HL-60 (cell line): ENCODE measurements at regions not wholly inside any gene's neighbourhood (a gene's known extent, or its start where the extent isn't known, plus 50 kb on each side); places are given as distances from the start of the nearest gene placed in this dataset.
"Not testable (repeated sequence)": the region's sequence is repeated elsewhere in the genome, so short reads cannot be mapped to it uniquely, and the experiment has no call there.

Experiments used
- DNase-seq, 2 experiments: peaks; one replicate each; pipeline ENCODE4 v3.0.0-alpha.2; 2010 to 2020; ENCODE audit warnings: low read depth in 1 of 2, low spot score in 1 of 2
- H3K27ac ChIP-seq: fragments of 250-450 bp; sonication (Bioruptor Pico); replicated peaks from 2 replicates; pipeline ENCODE4 v1.5.1; 2020; ENCODE audit warnings: mild to moderate bottlenecking, moderate library complexity
- H3K27me3 ChIP-seq: fragments of 250-450 bp; sonication (Bioruptor Pico); 2 replicates; pipeline ENCODE4 v1.5.1; 2021; ENCODE audit warnings: mild to moderate bottlenecking, moderate library complexity; ENCODE audit not compliant: insufficient read depth, poor library complexity, severe bottlenecking
- H3K4me3 ChIP-seq: replicated peaks from 2 replicates; pipeline ENCODE4 v1.5.1; 2011; ENCODE audit warnings: mild to moderate bottlenecking, control low read depth, low read length; ENCODE audit not compliant: insufficient read depth
- GABPA ChIP-seq: IDR thresholded peaks from 2 replicates; pipeline ENCODE4 v1.6.1; 2012; ENCODE audit warnings: low read depth
- POLR2AphosphoS5 ChIP-seq: IDR thresholded peaks from 2 replicates; pipeline ENCODE4 v1.6.1; 2012; ENCODE audit warnings: low read depth
- SPI1 ChIP-seq: IDR thresholded peaks from 2 replicates; pipeline ENCODE4 v1.6.1; 2012; ENCODE audit warnings: low read depth, mild to moderate bottlenecking, borderline replicate concordance
- TF ChIP-seq, protein P1 (sequence below): IDR thresholded peaks from 2 replicates; pipeline ENCODE4 v1.6.1; 2012; ENCODE audit warnings: low read depth; ENCODE audit not compliant: insufficient replicate concordance
- TF ChIP-seq, protein P2 (sequence below): IDR thresholded peaks from one replicate; pipeline ENCODE4 v1.5.1; 2011; ENCODE audit warnings: low read length, control low read depth, inconsistent platforms; ENCODE audit not compliant: insufficient read depth

DNA sequence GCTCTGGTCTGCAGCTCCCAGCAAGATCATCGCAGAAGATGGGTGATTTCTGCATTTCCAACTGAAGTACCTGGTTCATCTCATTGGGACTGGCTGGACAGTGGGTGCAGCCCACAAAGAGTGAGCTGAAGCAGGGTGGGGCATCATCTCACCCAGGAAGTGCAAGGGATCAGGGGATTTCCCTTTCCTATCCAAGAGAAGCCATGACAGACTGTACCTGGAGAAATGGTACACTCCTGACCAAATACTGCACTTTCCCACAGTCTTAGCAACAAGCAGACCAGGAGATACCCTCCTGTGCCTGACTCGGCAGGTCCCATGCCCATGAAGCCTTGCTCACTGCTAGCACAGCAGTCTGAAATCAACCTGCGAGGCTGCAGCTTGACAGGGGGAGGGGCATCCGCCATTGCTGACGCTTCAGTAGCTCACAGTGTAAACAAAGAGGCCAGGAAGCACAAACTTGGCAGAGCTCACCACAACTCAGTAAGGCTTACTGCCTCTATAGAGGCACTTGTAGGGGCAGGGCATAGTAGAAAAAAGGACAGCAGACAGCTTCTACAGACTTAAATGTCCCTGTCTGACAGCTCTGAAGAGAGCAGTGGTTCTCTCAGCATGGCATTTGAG lies 60.5 kb downstream of the AREG start:
- DNase-seq, H3K27ac ChIP-seq, H3K27me3 ChIP-seq, H3K4me3 ChIP-seq: not testable (repeated sequence)

DNA sequence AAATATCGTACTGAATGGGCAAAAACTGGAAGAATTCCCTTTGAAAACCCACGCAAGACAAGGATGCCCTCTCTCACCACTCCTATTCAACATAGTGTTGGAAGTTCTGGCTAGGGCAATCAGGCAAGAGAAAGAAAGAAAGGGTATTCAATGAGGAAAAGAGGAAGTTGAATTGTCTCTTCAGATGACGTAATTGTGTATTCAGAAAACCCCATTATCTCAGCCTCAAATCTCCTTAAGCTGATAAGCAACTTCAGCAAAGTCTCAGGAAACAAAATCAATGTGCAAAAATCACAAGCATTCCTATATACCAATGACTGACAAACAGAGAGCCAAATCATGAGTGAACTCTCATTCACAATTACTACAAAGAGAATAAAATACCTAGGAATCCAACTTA lies 64.4 kb downstream of the AREG start:
- not testable (repeated sequence) for H3K27me3 ChIP-seq, H3K4me3 ChIP-seq, H3K27ac ChIP-seq
- DNase-seq = peak in 1 of 2 experiments; percentile 13
- peak; percentile 40; the same call in 1 of the 2 replicates for TF ChIP-seq SPI1

DNA sequence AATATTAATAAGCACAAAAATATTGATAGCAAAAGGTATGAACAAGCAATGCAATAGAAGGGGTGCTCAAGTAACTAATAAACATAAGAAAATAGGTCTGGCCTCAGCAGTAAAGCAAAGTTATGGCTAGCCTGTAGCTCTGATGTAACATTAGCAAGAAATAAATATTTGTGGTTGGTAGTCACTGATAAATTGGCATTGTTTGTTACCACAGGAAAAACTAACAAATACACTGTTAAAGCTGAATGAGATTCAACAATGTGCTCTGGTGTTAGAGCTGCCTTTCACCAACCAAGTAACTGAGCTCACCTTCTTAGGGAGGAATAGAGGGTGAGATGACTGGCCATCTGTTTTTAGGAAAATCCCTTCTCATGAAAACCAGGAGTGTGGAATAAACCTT lies 71.4 kb downstream of the AREG start:
- TF ChIP-seq SPI1 (no peak), GABPA (no peak)
- TF ChIP-seq, protein P1, sequence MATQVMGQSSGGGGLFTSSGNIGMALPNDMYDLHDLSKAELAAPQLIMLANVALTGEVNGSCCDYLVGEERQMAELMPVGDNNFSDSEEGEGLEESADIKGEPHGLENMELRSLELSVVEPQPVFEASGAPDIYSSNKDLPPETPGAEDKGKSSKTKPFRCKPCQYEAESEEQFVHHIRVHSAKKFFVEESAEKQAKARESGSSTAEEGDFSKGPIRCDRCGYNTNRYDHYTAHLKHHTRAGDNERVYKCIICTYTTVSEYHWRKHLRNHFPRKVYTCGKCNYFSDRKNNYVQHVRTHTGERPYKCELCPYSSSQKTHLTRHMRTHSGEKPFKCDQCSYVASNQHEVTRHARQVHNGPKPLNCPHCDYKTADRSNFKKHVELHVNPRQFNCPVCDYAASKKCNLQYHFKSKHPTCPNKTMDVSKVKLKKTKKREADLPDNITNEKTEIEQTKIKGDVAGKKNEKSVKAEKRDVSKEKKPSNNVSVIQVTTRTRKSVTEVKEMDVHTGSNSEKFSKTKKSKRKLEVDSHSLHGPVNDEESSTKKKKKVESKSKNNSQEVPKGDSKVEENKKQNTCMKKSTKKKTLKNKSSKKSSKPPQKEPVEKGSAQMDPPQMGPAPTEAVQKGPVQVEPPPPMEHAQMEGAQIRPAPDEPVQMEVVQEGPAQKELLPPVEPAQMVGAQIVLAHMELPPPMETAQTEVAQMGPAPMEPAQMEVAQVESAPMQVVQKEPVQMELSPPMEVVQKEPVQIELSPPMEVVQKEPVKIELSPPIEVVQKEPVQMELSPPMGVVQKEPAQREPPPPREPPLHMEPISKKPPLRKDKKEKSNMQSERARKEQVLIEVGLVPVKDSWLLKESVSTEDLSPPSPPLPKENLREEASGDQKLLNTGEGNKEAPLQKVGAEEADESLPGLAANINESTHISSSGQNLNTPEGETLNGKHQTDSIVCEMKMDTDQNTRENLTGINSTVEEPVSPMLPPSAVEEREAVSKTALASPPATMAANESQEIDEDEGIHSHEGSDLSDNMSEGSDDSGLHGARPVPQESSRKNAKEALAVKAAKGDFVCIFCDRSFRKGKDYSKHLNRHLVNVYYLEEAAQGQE = no peak
- TF ChIP-seq, protein P2, sequence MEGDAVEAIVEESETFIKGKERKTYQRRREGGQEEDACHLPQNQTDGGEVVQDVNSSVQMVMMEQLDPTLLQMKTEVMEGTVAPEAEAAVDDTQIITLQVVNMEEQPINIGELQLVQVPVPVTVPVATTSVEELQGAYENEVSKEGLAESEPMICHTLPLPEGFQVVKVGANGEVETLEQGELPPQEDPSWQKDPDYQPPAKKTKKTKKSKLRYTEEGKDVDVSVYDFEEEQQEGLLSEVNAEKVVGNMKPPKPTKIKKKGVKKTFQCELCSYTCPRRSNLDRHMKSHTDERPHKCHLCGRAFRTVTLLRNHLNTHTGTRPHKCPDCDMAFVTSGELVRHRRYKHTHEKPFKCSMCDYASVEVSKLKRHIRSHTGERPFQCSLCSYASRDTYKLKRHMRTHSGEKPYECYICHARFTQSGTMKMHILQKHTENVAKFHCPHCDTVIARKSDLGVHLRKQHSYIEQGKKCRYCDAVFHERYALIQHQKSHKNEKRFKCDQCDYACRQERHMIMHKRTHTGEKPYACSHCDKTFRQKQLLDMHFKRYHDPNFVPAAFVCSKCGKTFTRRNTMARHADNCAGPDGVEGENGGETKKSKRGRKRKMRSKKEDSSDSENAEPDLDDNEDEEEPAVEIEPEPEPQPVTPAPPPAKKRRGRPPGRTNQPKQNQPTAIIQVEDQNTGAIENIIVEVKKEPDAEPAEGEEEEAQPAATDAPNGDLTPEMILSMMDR = no peak
- no peak for DNase-seq
- Histone ChIP-seq H3K27ac (no peak overlapping the region), H3K4me3 (no peak overlapping the region), H3K27me3 (no peaks in the 10 kb centered on the region)

DNA sequence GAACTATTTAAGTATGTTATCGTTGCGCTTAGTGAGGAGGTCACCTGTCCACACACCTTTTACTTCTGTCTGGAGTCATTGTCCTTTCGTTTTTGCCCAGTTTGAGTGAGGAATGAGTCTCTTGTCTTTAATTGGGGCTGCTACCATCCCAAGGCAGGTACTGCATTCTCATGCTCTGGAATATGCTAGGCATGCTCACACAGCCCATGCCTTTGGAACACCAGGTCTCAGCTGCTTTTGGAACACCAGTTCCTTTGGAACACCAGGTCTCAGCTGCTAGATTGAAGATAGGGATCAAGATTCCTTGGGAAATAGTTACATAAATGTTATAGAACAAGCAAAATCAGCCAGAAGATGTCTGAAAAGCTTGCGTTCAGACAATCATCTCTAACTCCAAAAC lies 73.1 kb downstream of the AREG start:
- no peak for DNase-seq
- no peak overlapping the region for H3K27ac ChIP-seq
- TF ChIP-seq, protein P2 = no peak
- no peak for TF ChIP-seq GABPA
- TF ChIP-seq POLR2AphosphoS5 = no peak
- TF ChIP-seq, protein P1 = no peak
- no peak for TF ChIP-seq SPI1
- no peak overlapping the region for H3K4me3 ChIP-seq
- no peaks in the 10 kb centered on the region for H3K27me3 ChIP-seq
